DMS53 treated with DMSO at 0.1 percent for 48 hours (cell line): ENCODE measurements at regions not wholly inside any gene's neighbourhood (a gene's known extent, or its start where the extent isn't known, plus 50 kb on each side); places are given as distances from the start of the nearest gene placed in this dataset.
"Not testable (repeated sequence)": the region's sequence is repeated elsewhere in the genome, so short reads cannot be mapped to it uniquely, and the experiment has no call there.

Source experiments
- DNase-seq: peaks from one replicate; lab custom pipeline; 2025; ENCODE audit not compliant: unreplicated experiment; lab: John Stamatoyannopoulos, UW

DNA sequence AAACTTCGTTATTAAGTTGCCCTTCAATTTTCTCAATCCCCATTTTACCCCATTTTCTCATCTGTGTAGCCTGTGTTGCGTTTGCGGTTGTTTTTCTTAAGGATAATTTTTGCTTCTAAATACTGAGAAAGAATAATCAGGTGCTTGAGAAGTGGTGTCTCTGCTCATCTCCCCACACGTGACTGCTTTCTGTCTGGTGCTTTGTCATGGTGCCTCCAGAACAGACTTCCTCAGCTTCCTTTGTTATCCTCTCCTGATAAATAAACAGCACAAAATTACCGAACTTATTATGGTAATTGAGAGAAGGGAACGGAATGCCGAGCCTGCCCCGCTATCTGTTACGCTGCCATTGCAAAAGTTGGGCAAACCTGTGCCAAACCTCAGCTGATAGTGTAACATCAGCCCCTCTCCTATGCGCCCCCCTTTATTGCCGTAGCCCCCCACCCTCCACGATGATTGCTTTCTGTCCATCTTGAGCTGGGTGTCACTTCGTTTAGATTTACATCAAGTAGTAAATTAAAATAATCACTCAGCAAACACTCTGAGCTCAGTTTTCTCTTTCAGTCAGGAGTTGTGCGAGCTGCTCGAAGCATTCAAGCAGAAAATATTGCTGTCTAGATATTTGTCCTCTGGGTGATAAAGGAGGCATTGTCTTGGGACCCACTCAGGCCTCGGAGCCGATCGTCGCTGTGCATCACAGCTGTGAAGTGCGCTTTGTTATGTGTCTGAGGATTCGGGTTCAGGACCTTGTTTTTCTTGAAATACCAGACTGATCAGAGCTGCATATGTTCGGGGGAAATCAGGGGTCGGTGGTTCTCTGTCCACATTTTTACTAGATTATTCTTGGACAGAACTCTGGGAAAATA, 1008.5 kb upstream of the FANCL start:
- no peak for DNase-seq

GRCh38 chr2:59239146-59239545, 998.0 kb upstream of the FANCL start:
- no peak for DNase-seq

DNA sequence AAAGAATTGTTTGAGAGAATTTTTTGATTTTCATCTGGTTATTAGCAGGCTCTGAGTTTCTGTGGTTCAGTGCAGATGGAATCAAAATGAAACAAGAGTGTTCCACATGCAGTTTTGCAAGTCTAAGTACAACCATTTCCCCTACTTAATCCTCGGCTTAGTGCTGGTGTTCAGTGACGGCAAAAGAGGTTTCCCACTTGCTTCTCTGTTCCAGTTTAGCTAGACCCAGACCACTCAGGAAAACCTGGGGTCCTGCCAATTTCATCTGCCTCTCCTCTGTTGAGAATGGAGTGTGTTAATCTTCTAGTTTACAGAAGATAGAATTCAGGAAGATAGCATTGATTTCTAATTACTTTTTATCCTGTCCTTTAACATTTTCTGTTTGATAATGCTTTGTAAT, 996.2 kb upstream of the FANCL start:
- no peak for DNase-seq

- DNase-seq = no peak
Observed at GRCh38 chr2:59236723-59237122, 995.6 kb upstream of the FANCL start.

- no peak for DNase-seq
Observed at GRCh38 chr2:59233920-59234319, 992.8 kb upstream of the FANCL start.

DNA sequence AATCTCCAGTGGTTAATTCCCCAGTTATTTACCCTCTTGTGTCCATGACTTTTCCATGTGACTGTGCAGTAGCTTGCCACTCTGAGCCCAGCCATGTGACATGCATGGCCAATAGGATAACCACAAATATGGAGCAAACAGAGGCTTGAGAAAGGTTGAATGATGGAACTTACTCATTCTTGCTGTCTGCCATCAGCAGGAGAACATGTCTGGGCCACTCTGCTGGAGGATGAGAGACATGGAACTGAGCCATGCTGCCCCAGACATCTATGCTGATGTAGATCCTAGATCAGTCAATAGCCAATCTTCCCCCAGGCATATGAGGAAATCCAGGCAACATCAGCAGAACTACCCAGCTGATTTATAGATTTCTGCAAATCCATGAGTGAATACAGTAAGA, 992.3 kb upstream of the FANCL start:
- no peak for DNase-seq

GRCh38 chr2:59232394-59233165, 991.5 kb upstream of the FANCL start:
- no peak for DNase-seq

- not testable (repeated sequence) for DNase-seq
Observed at GRCh38 chr2:59226362-59226761, 985.2 kb upstream of the FANCL start.

DNA sequence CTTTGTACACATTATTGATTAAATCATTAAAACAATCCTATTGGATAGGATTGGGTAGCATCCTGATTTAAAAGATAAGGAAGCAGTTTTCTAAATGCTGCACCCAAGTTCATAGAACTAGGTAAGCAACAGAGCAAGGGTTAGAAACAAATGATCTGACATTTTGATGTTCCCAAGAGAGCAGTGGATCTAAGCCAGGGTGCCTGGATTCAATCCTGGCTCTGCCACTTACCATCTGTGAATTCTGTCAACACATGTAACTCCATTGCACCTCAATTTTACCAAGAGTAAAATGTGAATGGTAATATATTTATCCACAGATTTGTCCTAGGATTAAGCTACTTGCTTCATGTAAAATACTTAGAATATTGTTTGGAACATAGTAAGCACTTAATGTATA, 982.6 kb upstream of the FANCL start:
- DNase-seq = no peak

DNA sequence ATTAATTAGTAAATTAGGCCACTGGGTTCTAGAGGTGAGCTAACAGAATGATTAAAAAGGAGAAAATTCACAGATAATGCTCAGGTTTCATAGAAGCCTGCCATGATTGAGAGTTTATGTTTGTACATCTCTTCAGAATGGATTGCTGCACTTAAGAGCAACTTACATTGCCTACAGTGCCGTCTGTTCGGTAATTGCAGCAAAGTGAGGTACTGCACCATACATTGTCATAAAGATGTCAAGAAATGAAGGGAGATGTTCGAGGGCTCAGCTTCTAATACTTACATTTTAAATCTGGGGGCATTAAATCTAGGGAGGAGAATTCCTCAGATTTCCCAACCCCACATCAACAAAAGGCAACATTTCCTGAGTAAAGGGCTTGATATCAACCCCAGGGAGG, 976.2 kb upstream of the FANCL start:
- DNase-seq = no peak

DNA sequence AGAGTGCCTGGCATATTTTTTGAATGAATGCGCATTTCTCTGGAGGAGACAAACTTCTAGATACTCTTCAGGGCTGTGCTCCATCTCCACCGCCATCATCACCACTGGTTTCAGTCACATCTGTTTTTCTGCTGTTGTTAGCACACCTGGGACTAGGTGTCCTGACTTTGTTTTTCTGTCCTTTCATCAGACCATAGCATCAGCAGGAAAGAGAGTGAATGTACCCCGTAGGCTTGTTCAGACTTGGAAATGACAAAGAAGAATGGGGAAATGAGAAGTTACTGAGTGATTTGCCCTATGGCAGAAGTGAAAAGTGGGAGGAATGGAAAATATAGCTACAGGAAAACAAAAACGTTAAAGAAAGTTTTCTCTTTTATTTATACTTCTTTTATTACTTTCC, 965.2 kb upstream of the FANCL start:
- no peak for DNase-seq

- peak; percentile 91 for DNase-seq
Observed at GRCh38 chr2:59204040-59204439, 962.9 kb upstream of the FANCL start.

DNA sequence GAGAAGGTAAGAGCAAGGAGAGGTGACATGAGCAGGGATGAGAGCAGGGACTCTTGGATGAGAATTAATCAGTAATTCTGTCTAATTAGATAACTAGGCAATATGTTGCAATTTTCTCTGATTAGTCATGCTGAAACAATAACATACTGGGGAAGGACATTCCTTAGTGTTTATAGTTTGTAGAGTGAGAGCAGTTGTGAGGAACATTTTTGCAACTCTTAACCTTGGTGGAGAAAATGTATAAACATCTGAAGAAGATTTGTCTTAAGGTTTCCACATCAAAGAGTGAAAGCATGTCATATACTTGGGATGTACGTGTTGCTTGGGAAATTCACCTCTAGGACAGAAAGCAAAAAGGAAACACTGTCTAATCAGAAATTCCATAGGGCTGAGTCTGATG, 955.4 kb upstream of the FANCL start:
- DNase-seq = no peak

- DNase-seq = no peak
Observed at GRCh38 chr2:59195851-59196250, 954.7 kb upstream of the FANCL start.

- DNase-seq = no peak
Observed at GRCh38 chr2:59191781-59192180, 950.7 kb upstream of the FANCL start.

- DNase-seq = no peak
Observed at GRCh38 chr2:59190518-59190917, 949.4 kb upstream of the FANCL start.

DNA sequence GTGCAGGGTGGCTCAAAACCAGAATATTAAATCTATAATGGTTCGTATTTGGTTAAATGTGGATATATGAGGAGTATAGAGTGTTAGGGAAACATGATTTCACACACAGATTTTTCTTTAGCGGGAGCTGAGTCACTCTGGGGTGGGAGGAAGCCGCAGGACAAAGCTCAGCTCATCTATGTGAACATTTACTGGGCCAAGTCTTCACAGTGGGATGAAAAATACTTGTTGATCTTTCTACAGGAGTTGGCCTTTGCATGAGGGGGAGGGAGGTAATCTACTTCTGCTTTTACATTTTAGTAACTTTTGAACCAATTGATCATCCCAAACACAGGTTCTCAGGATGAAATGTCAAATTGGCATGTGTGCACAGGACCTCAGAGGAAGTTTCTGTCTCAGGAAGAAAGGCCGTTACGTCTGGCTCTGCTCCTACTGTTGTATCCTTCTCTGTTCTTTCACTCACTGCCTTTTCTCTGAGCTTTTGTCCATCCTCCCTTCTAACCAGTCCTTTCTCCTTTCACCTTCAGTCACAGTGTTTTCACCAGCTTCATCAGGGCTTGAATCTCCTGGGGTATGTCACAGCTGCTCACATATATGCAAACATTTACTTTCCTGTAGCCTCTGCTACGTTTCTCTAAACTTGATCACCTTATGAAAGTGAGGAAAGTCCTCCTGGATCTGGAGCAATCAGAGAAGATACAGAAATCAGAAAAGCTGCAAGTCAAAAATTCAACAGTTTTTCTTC, 943.3 kb upstream of the FANCL start:
- DNase-seq = peak; percentile 66

- DNase-seq = no peak
Observed at GRCh38 chr2:59183070-59183469, 941.9 kb upstream of the FANCL start.

- peak; percentile 13 for DNase-seq
Observed at GRCh38 chr2:59182249-59182648, 941.1 kb upstream of the FANCL start.

GRCh38 chr2:59181347-59181746, 940.2 kb upstream of the FANCL start:
- no peak for DNase-seq

DNA sequence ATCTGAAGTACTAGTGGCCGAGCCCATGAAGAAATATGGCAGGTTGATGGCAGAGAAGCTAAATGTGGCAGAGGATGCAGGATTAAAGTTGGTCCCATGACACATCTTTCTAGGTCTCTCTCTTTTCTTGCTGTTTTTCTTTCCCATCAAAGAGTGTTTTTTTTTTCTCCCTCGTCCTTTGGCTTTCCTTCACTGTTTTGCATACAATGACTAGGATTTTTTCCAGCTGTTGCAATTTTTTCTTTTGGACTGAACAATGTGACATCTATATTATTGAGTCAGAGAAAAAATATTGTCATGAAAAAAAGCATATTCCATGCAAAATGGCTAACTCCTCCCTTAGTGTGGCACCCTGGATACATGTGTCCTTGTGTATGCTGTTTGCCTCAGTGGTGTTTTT, 939.5 kb upstream of the FANCL start:
- no peak for DNase-seq

- no peak for DNase-seq
Observed at GRCh38 chr2:59180111-59180510, 939.0 kb upstream of the FANCL start.
